ENCODE measurements at regions not wholly inside any gene's neighbourhood (a gene's known extent, or its start where the extent isn't known, plus 50 kb on each side); places are given as distances from the start of the nearest gene placed in this dataset.

- TF ChIP-seq CTCF (IDR thresholded peaks at IDR 0.05) = no peak
- TF ChIP-seq POLR2A (IDR thresholded peaks at IDR 0.05) = no peak
Observed at GRCh38 chr5:147062427-147062826, 172.4 kb upstream of the STK32A start.
